HepG2 (cell line): ENCODE measurements at regions not wholly inside any gene's neighbourhood (a gene's known extent, or its start where the extent isn't known, plus 50 kb on each side); places are given as distances from the start of the nearest gene placed in this dataset.

Source experiments
- BCL6 ChIP-seq: IDR thresholded peaks from 2 replicates; pipeline ENCODE4 v1.6.1; 2016; ENCODE audit warnings: missing genetic modification reagents, missing compliant biosample characterization
- FOXP1 ChIP-seq, 2 experiments: fragments of 450-650 bp in 1 of 2; IDR thresholded peaks; 2 replicates each; pipeline ENCODE4 v1.6.1; 2017 to 2018; ENCODE audit warnings: antibody characterized with exemption in 1 of 2
- HDAC2 ChIP-seq: sonication (generic); formaldehyde crosslinking; IDR thresholded peaks from 2 replicates; pipeline ENCODE4 v1.4.0; 2020; ENCODE audit warnings: missing genetic modification reagents
- NKX3-1 ChIP-seq: sonication (generic); formaldehyde crosslinking; IDR thresholded peaks from 2 replicates; pipeline ENCODE4 v1.5.0; 2020; ENCODE audit warnings: missing genetic modification reagents
- ZNF7 ChIP-seq: IDR thresholded peaks from 2 replicates; pipeline ENCODE4 v1.6.1; 2016; ENCODE audit warnings: missing biosample characterization, missing genetic modification reagents
- TF ChIP-seq, protein P1 (sequence below), 2 experiments: sonication (generic) in 1 of 2; formaldehyde crosslinking in 1 of 2; IDR thresholded peaks; 2 replicates each; pipeline versions ENCODE4 v1.4.0 to v1.6.1; 2016 to 2020; ENCODE audit warnings: borderline replicate concordance in 1 of 2, low read depth in 1 of 2, mild to moderate bottlenecking in 1 of 2, missing genetic modification reagents in 1 of 2
- TF ChIP-seq, protein P2 (sequence below): sonication (generic); formaldehyde crosslinking; conservative IDR thresholded peaks from 2 replicates; pipeline ENCODE4 v1.4.0; 2020; ENCODE audit warnings: mild to moderate bottlenecking, missing genetic modification reagents, moderate library complexity
- TF ChIP-seq, protein P3 (sequence below): sonication (generic); formaldehyde crosslinking; IDR thresholded peaks from 2 replicates; pipeline ENCODE4 v1.8.1; 2022; ENCODE audit warnings: mild to moderate bottlenecking, missing genetic modification reagents
- TF ChIP-seq, protein P4 (sequence below): sonication (generic); formaldehyde crosslinking; IDR thresholded peaks from 2 replicates; pipeline ENCODE4 v1.5.0; 2020; ENCODE audit warnings: mild to moderate bottlenecking, missing genetic modification reagents, borderline replicate concordance

DNA sequence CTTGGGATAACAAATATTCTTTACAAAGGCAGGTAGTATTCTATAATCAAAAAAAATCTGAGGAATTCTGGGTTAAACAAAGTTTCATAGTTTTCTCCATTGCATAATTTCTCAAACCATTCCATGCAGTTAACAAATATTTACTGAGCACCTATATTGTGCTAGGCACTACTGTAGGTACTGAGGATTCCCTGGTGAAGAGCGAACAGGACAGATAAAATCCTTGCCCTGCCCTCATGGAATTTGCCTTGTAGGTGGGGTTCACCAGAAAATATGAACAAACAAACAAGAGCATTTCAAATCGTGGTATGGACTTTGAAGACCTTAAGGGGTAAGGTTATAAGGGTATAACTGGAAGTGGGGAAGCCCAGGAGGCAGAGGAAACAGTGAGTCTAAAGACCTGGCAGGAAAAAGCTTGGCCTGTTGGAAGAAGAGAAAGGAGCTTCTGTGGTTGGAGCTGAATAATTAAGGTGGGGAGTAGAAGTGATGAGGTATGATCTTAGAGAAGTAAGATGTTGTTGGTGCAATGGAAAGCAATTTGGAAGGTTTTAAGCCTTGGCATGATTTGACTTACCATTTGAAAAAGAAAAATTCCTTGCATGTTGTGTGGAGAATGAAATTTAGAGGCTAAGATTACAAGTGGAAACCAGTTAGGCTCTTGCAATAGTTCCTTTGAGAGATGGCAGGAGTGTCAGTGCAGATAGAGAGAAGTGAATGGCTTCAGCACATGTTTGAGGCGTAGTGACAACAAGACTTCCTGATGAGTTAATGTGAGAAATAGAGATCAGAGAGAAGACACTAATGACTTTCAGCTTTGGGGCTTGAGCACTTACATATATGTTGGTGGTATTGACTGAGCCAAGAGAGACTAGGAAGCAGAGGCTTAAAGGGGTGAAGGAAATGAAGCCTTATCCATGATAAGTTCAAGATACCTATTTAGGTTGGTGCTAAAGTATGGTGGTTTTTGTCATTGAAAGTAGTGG lies 55.7 kb upstream of the PICALM start (continued):
- TF ChIP-seq, protein P1, sequence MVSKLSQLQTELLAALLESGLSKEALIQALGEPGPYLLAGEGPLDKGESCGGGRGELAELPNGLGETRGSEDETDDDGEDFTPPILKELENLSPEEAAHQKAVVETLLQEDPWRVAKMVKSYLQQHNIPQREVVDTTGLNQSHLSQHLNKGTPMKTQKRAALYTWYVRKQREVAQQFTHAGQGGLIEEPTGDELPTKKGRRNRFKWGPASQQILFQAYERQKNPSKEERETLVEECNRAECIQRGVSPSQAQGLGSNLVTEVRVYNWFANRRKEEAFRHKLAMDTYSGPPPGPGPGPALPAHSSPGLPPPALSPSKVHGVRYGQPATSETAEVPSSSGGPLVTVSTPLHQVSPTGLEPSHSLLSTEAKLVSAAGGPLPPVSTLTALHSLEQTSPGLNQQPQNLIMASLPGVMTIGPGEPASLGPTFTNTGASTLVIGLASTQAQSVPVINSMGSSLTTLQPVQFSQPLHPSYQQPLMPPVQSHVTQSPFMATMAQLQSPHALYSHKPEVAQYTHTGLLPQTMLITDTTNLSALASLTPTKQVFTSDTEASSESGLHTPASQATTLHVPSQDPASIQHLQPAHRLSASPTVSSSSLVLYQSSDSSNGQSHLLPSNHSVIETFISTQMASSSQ (IDR thresholded peaks at IDR 0.05; ENCODE audit: low read depth) = no peak
- TF ChIP-seq, protein P1 (CRISPR knock-in tag; IDR thresholded peaks at IDR 0.05; ENCODE audit: borderline replicate concordance) = peak; percentile 49; the same call in 1 of the 2 replicates
- 0 out of 2 replicates have a peak, but pooled peaks have one; percentile 32 for TF ChIP-seq NKX3-1 (CRISPR knock-in tag)
- no peak for TF ChIP-seq ZNF7 (CRISPR knock-in tag)
- TF ChIP-seq, protein P2, sequence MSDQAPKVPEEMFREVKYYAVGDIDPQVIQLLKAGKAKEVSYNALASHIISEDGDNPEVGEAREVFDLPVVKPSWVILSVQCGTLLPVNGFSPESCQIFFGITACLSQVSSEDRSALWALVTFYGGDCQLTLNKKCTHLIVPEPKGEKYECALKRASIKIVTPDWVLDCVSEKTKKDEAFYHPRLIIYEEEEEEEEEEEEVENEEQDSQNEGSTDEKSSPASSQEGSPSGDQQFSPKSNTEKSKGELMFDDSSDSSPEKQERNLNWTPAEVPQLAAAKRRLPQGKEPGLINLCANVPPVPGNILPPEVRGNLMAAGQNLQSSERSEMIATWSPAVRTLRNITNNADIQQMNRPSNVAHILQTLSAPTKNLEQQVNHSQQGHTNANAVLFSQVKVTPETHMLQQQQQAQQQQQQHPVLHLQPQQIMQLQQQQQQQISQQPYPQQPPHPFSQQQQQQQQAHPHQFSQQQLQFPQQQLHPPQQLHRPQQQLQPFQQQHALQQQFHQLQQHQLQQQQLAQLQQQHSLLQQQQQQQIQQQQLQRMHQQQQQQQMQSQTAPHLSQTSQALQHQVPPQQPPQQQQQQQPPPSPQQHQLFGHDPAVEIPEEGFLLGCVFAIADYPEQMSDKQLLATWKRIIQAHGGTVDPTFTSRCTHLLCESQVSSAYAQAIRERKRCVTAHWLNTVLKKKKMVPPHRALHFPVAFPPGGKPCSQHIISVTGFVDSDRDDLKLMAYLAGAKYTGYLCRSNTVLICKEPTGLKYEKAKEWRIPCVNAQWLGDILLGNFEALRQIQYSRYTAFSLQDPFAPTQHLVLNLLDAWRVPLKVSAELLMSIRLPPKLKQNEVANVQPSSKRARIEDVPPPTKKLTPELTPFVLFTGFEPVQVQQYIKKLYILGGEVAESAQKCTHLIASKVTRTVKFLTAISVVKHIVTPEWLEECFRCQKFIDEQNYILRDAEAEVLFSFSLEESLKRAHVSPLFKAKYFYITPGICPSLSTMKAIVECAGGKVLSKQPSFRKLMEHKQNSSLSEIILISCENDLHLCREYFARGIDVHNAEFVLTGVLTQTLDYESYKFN = peak; percentile 41
- TF ChIP-seq, protein P3, sequence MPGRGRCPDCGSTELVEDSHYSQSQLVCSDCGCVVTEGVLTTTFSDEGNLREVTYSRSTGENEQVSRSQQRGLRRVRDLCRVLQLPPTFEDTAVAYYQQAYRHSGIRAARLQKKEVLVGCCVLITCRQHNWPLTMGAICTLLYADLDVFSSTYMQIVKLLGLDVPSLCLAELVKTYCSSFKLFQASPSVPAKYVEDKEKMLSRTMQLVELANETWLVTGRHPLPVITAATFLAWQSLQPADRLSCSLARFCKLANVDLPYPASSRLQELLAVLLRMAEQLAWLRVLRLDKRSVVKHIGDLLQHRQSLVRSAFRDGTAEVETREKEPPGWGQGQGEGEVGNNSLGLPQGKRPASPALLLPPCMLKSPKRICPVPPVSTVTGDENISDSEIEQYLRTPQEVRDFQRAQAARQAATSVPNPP = 0 out of 2 replicates have a peak, but pooled peaks have one; percentile 29
- peak; percentile 48; the same call in 1 of the 2 replicates for TF ChIP-seq HDAC2 (CRISPR knock-in tag)
- TF ChIP-seq, protein P4, sequence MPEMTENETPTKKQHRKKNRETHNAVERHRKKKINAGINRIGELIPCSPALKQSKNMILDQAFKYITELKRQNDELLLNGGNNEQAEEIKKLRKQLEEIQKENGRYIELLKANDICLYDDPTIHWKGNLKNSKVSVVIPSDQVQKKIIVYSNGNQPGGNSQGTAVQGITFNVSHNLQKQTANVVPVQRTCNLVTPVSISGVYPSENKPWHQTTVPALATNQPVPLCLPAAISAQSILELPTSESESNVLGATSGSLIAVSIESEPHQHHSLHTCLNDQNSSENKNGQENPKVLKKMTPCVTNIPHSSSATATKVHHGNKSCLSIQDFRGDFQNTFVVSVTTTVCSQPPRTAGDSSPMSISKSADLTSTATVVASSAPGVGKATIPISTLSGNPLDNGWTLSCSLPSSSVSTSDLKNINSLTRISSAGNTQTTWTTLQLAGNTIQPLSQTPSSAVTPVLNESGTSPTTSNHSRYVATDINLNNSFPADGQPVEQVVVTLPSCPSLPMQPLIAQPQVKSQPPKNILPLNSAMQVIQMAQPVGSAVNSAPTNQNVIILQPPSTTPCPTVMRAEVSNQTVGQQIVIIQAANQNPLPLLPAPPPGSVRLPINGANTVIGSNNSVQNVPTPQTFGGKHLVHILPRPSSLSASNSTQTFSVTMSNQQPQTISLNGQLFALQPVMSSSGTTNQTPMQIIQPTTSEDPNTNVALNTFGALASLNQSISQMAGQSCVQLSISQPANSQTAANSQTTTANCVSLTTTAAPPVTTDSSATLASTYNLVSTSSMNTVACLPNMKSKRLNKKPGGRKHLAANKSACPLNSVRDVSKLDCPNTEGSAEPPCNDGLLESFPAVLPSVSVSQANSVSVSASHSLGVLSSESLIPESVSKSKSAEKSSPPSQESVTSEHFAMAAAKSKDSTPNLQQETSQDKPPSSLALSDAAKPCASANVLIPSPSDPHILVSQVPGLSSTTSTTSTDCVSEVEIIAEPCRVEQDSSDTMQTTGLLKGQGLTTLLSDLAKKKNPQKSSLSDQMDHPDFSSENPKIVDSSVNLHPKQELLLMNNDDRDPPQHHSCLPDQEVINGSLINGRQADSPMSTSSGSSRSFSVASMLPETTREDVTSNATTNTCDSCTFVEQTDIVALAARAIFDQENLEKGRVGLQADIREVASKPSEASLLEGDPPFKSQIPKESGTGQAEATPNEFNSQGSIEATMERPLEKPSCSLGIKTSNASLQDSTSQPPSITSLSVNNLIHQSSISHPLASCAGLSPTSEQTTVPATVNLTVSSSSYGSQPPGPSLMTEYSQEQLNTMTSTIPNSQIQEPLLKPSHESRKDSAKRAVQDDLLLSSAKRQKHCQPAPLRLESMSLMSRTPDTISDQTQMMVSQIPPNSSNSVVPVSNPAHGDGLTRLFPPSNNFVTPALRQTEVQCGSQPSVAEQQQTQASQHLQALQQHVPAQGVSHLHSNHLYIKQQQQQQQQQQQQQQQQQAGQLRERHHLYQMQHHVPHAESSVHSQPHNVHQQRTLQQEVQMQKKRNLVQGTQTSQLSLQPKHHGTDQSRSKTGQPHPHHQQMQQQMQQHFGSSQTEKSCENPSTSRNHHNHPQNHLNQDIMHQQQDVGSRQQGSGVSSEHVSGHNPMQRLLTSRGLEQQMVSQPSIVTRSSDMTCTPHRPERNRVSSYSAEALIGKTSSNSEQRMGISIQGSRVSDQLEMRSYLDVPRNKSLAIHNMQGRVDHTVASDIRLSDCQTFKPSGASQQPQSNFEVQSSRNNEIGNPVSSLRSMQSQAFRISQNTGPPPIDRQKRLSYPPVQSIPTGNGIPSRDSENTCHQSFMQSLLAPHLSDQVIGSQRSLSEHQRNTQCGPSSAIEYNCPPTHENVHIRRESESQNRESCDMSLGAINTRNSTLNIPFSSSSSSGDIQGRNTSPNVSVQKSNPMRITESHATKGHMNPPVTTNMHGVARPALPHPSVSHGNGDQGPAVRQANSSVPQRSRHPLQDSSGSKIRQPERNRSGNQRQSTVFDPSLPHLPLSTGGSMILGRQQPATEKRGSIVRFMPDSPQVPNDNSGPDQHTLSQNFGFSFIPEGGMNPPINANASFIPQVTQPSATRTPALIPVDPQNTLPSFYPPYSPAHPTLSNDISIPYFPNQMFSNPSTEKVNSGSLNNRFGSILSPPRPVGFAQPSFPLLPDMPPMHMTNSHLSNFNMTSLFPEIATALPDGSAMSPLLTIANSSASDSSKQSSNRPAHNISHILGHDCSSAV = no peak
- TF ChIP-seq BCL6 = peak; percentile 97
- no peak for TF ChIP-seq FOXP1 (IDR thresholded peaks at IDR 0.05)
- peak; percentile 51; the same call in 1 of the 2 replicates for TF ChIP-seq FOXP1 (CRISPR knock-in tag; IDR thresholded peaks at IDR 0.05)
